ENCODE measurements at regions not wholly inside any gene's neighbourhood (a gene's known extent, or its start where the extent isn't known, plus 50 kb on each side); places are given as distances from the start of the nearest gene placed in this dataset.
A peak's percentile ranks its signal among the peaks of the same experiment; 100 is the strongest.

DNA sequence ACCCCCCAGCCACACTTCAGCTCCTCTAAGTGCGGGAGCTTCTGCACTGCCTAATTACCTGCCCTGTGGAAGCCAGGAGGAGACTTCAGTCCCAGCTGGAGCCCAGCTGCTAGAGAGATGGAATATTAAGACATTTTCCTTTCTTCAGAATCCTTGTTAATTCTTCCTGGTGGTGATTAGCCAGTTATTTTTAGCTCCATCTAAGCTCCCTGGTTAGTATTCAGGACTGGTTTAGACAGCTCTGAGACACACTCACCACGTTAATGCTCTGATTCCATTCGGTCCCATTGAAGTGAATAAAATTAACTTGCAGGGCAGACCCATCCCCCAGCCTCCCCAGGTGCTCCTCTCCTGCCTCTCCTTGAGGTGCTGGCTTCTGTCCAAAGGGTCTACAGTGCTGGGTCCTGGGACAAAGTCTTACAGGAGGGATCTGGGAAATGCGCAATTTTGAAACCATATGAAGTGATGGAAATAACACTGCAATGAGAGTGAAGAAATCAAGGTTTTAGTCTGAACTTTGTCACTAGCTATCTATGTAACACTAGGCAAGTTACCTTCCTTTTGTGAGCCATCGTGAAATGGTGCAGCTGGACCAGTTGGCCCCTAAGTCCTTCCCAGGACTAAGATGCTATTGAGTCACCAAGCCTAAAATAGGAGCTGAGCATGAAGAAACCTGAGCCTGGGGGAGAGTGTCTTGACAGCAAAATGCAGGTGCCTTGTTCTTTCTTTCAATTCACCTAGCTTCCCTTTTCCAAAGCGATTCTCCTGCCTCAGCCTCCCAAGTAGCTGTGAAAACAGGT lies 117.4 kb upstream of the ATP1A1 start:
- Histone ChIP-seq H3K36me3 (no peaks in the 10 kb centered on the region), H3K9me3 (no peaks in the 10 kb centered on the region), H3K27ac (peak overlapping the region; percentile 79 to 82 (median 80)), H3K27me3 (no peaks in the 10 kb centered on the region), H3K4me1 (peaks cover 6 to 55% (median 28%) of the 10 kb centered on the region in 4 donors), H3K4me3 (no peak overlapping the region)
- TF ChIP-seq EP300 (IDR thresholded peaks at IDR 0.05; ENCODE audit: low read depth) = no peak
- no peak for TF ChIP-seq POLR2AphosphoS5 (IDR thresholded peaks at IDR 0.05)
- TF ChIP-seq, protein P1, sequence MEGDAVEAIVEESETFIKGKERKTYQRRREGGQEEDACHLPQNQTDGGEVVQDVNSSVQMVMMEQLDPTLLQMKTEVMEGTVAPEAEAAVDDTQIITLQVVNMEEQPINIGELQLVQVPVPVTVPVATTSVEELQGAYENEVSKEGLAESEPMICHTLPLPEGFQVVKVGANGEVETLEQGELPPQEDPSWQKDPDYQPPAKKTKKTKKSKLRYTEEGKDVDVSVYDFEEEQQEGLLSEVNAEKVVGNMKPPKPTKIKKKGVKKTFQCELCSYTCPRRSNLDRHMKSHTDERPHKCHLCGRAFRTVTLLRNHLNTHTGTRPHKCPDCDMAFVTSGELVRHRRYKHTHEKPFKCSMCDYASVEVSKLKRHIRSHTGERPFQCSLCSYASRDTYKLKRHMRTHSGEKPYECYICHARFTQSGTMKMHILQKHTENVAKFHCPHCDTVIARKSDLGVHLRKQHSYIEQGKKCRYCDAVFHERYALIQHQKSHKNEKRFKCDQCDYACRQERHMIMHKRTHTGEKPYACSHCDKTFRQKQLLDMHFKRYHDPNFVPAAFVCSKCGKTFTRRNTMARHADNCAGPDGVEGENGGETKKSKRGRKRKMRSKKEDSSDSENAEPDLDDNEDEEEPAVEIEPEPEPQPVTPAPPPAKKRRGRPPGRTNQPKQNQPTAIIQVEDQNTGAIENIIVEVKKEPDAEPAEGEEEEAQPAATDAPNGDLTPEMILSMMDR (IDR thresholded peaks at IDR 0.05) = no peak
- no peak for TF ChIP-seq POLR2A (IDR thresholded peaks at IDR 0.05)
- 45 to 82% methylated on average over 1 to 6 of the region's 6 CpGs for WGBS, 2 donors (ENCODE audit: low coverage in 1 of 2)
- intact Hi-C loops (cut with DNase I; ENCODE audit: low total_unique reads) = no loop called here
- in situ Hi-C loops (cut with MboI; ENCODE audit: low pct_ligation_motif_present in 1 of 4, low pct_unique_long_range_greater_than_20kb in 1 of 4, low sequenced_read_pairs in 3 of 4) = no loop called here
- no peak for DNase-seq

GRCh38 chr1:116256286-116256649 lies 116.8 kb upstream of the ATP1A1 start:
- DNase-seq = no peak
- Histone ChIP-seq H3K27me3 (no peaks in the 10 kb centered on the region), H3K9me3 (no peaks in the 10 kb centered on the region), H3K36me3 (no peaks in the 10 kb centered on the region), H3K4me1 (peaks cover 6 to 61% (median 28%) of the 10 kb centered on the region in 4 donors), H3K4me3 (no peak overlapping the region), H3K27ac (peak overlapping the region; percentile 79 to 82 (median 80))
- 46 to 60% methylated on average over 1 to 2 of the region's 2 CpGs for WGBS, 2 donors (ENCODE audit: low coverage in 1 of 2)
- intact Hi-C loops (cut with DNase I; ENCODE audit: low total_unique reads) (no loop called here), in situ Hi-C loops (cut with MboI; ENCODE audit: low pct_ligation_motif_present in 1 of 4, low pct_unique_long_range_greater_than_20kb in 1 of 4, low sequenced_read_pairs in 3 of 4) (no loop called here)
- TF ChIP-seq EP300 (IDR thresholded peaks at IDR 0.05; ENCODE audit: low read depth) = no peak

DNA sequence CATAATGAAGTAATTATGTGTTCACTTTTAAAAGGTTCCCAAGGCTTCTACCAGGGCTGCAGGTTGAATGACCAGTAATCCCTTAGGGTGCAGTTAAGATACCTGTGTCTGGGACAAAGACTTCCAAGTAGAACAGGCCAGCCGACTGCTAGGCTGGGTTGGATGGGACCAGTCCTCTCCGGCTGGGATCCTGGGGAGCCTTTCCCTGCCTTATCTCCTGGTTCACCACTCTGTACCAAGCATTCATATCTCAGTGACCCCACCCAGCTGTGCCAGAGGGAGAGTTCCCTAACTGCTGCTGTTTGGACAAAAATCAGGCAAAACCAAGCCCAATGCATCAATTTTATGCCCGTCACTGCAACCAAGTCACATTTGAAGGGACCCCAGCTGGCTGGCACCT lies 116.2 kb upstream of the ATP1A1 start:
- in situ Hi-C loops (cut with MboI; ENCODE audit: low pct_ligation_motif_present in 1 of 4, low pct_unique_long_range_greater_than_20kb in 1 of 4, low sequenced_read_pairs in 3 of 4) = no loop called here
- DNase-seq = peak; percentile 76
- 48% methylated on average over 3 of the region's 3 CpGs; no CpG with 5 or more reads in 1 of the 2 donors for WGBS, 2 donors (ENCODE audit: low coverage in 1 of 2)

GRCh38 chr1:116257341-116257767 lies 115.7 kb upstream of the ATP1A1 start:
- WGBS, 2 donors (ENCODE audit: low coverage in 1 of 2) = 36% methylated on average over 3 of the region's 3 CpGs; no CpG with 5 or more reads in 1 of the 2 donors
- in situ Hi-C loops (cut with MboI; ENCODE audit: low pct_ligation_motif_present in 1 of 4, low pct_unique_long_range_greater_than_20kb in 1 of 4, low sequenced_read_pairs in 3 of 4) = no loop called here
- TF ChIP-seq, protein P1 (IDR thresholded peaks at IDR 0.05) = no peak
- TF ChIP-seq POLR2A (IDR thresholded peaks at IDR 0.05) (no peak), POLR2AphosphoS5 (IDR thresholded peaks at IDR 0.05) (no peak), EP300 (IDR thresholded peaks at IDR 0.05; ENCODE audit: low read depth) (no peak)
- H3K36me3 ChIP-seq = no peaks in the 10 kb centered on the region
- H3K4me3 ChIP-seq = no peak overlapping the region
- no peak for DNase-seq
- H3K4me1 ChIP-seq = peaks cover 6 to 61% (median 28%) of the 10 kb centered on the region in 4 donors
- H3K27ac ChIP-seq = peak overlapping the region; percentile 79 to 82 (median 80)
- no peaks in the 10 kb centered on the region for H3K27me3 ChIP-seq
- H3K9me3 ChIP-seq = no peaks in the 10 kb centered on the region
- intact Hi-C loops (cut with DNase I; ENCODE audit: low total_unique reads) = no loop called here

More for the DNA sequence above, 116.2 kb upstream of the ATP1A1 start:
- H3K4me1 ChIP-seq = peaks cover 6 to 63% (median 28%) of the 10 kb centered on the region in 4 donors
- no peak overlapping the region for H3K4me3 ChIP-seq
- TF ChIP-seq, protein P1 (IDR thresholded peaks at IDR 0.05) = no peak
- no peak for TF ChIP-seq POLR2A (IDR thresholded peaks at IDR 0.05)
- TF ChIP-seq EP300 (IDR thresholded peaks at IDR 0.05; ENCODE audit: low read depth) = no peak
- no peak for TF ChIP-seq POLR2AphosphoS5 (IDR thresholded peaks at IDR 0.05)
- H3K27ac ChIP-seq = peak overlapping the region; percentile 79 to 82 (median 80)
- intact Hi-C loops (cut with DNase I; ENCODE audit: low total_unique reads) = no loop called here
- no peaks in the 10 kb centered on the region for H3K36me3 ChIP-seq
- H3K27me3 ChIP-seq = no peaks in the 10 kb centered on the region
- no peaks in the 10 kb centered on the region for H3K9me3 ChIP-seq

Data from transverse colon (tissue), 4 donors.